ENCODE measurements at regions not wholly inside any gene's neighbourhood (a gene's known extent, or its start where the extent isn't known, plus 50 kb on each side); places are given as distances from the start of the nearest gene placed in this dataset.

GRCh38 chr3:168996622-168997021, 666.9 kb downstream of the MECOM start:
- no peak for TF ChIP-seq CTCF (IDR thresholded peaks at IDR 0.05)
- no peak for TF ChIP-seq POLR2A (IDR thresholded peaks at IDR 0.05)
- no peak for DNase-seq (ENCODE audit: low spot score in 2 of 2)
- WGBS, 2 donors: 79 to 84% methylated on average over 3 of the region's 3 CpGs
- intact Hi-C loops (cut with DNase I; ENCODE audit: low total_unique reads): no loop called here
- H3K4me3 ChIP-seq (ENCODE audit: low read depth, poor library complexity, severe bottlenecking): no peak overlapping the region

GRCh38 chr3:168995129-168995528, 668.4 kb downstream of the MECOM start:
- no peak for DNase-seq (ENCODE audit: low spot score in 2 of 2)
- 91 to 92% methylated on average over 6 of the region's 6 CpGs for WGBS, 2 donors
- intact Hi-C loops (cut with DNase I; ENCODE audit: low total_unique reads): no loop called here

GRCh38 chr3:168991803-168992202, 671.7 kb downstream of the MECOM start:
- intact Hi-C loops (cut with DNase I; ENCODE audit: low total_unique reads): no loop called here
- TF ChIP-seq CTCF (IDR thresholded peaks at IDR 0.05): no peak
- TF ChIP-seq POLR2A (IDR thresholded peaks at IDR 0.05): no peak
- no peak overlapping the region for H3K4me3 ChIP-seq (ENCODE audit: low read depth, poor library complexity, severe bottlenecking)
- no peak for DNase-seq (ENCODE audit: low spot score in 2 of 2)

More at GRCh38 chr3:168995129-168995528, 668.4 kb downstream of the MECOM start:
- H3K4me3 ChIP-seq (ENCODE audit: low read depth, poor library complexity, severe bottlenecking): no peak overlapping the region
- TF ChIP-seq POLR2A (IDR thresholded peaks at IDR 0.05) (no peak), CTCF (IDR thresholded peaks at IDR 0.05) (no peak)

GRCh38 chr3:168990621-168991020, 672.9 kb downstream of the MECOM start:
- 92 to 93% methylated on average over 3 of the region's 3 CpGs for WGBS, 2 donors
- TF ChIP-seq POLR2A (IDR thresholded peaks at IDR 0.05): no peak
- TF ChIP-seq CTCF (IDR thresholded peaks at IDR 0.05): no peak
- no peak overlapping the region for H3K4me3 ChIP-seq (ENCODE audit: low read depth, poor library complexity, severe bottlenecking)
- intact Hi-C loops (cut with DNase I; ENCODE audit: low total_unique reads): no loop called here
- DNase-seq (ENCODE audit: low spot score in 2 of 2): no peak

- WGBS, 2 donors: 65 to 66% methylated on average over 2 of the region's 2 CpGs
- no peak overlapping the region for H3K4me3 ChIP-seq (ENCODE audit: low read depth, poor library complexity, severe bottlenecking)
- intact Hi-C loops (cut with DNase I; ENCODE audit: low total_unique reads): no loop called here
- no peak for DNase-seq (ENCODE audit: low spot score in 2 of 2)
- TF ChIP-seq CTCF (IDR thresholded peaks at IDR 0.05): no peak
- TF ChIP-seq POLR2A (IDR thresholded peaks at IDR 0.05): no peak
These were observed 673.4 kb downstream of the MECOM start for GRCh38 chr3:168990134-168990533.

- intact Hi-C loops (cut with DNase I; ENCODE audit: low total_unique reads): no loop called here
- no peak for DNase-seq (ENCODE audit: low spot score in 2 of 2)
- 35 to 43% methylated on average over 5 of the region's 5 CpGs for WGBS, 2 donors
- TF ChIP-seq CTCF (IDR thresholded peaks at IDR 0.05): no peak
- no peak for TF ChIP-seq POLR2A (IDR thresholded peaks at IDR 0.05)
- no peak overlapping the region for H3K4me3 ChIP-seq (ENCODE audit: low read depth, poor library complexity, severe bottlenecking)
These were observed 674.1 kb downstream of the MECOM start for GRCh38 chr3:168989396-168989795.
